OCI-LY7 (cell line): ENCODE measurements at regions not wholly inside any gene's neighbourhood (a gene's known extent, or its start where the extent isn't known, plus 50 kb on each side); places are given as distances from the start of the nearest gene placed in this dataset.

ENCODE experiments used
- EZH2phosphoT487 ChIP-seq: fragments of 200-600 bp; sonication (generic); IDR thresholded peaks from 2 replicates; pipeline ENCODE4 v1.6.1; 2018; ENCODE audit warnings: low read depth, borderline replicate concordance, mild to moderate bottlenecking, mixed run types, antibody characterized with exemption, low read length, moderate library complexity, mixed read lengths
- TF ChIP-seq, protein P1 (sequence below): fragments of 200-600 bp; sonication (generic); conservative IDR thresholded peaks from 2 replicates; pipeline ENCODE4 v1.5.1; 2014; ENCODE audit warnings: mild to moderate bottlenecking, antibody characterized with exemption, low read length, moderate library complexity, mixed read lengths

DNA sequence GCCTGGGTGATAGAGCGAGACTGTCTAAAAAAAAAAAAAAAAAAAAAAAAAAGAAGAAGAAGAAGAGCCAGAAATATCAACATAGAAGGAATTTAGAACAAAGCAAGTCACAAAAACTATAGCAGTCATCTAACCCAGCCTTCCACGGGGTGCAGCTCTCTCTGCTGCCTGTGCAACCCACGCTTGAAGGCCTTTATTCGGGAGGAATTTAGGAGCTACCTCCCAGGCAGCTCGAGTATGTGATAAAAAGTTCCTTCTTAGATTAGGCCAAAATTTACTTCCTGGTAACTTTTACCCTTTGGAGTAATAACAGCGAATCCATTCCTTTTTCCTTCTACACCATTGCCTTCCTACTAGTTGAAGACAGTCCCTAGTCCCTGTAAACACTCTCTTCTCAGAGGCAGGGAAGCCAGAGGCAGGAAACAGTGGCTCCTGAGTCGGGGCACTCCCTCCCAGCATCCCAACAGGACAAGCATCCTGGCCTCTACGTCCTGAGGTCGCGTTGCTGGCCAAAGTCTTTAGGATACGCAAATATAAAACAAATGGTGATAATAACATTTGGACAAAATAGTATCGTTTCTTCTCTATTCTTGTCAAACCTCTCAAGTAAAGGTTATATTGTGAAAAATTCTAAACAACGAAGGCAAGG, 109.3 kb upstream of the KMT2C start:
- TF ChIP-seq, protein P1, sequence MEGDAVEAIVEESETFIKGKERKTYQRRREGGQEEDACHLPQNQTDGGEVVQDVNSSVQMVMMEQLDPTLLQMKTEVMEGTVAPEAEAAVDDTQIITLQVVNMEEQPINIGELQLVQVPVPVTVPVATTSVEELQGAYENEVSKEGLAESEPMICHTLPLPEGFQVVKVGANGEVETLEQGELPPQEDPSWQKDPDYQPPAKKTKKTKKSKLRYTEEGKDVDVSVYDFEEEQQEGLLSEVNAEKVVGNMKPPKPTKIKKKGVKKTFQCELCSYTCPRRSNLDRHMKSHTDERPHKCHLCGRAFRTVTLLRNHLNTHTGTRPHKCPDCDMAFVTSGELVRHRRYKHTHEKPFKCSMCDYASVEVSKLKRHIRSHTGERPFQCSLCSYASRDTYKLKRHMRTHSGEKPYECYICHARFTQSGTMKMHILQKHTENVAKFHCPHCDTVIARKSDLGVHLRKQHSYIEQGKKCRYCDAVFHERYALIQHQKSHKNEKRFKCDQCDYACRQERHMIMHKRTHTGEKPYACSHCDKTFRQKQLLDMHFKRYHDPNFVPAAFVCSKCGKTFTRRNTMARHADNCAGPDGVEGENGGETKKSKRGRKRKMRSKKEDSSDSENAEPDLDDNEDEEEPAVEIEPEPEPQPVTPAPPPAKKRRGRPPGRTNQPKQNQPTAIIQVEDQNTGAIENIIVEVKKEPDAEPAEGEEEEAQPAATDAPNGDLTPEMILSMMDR: no peak
- no peak for TF ChIP-seq EZH2phosphoT487
